NCI-H446 treated with DMSO at 0.1 percent for 48 hours (cell line): ENCODE measurements at regions not wholly inside any gene's neighbourhood (a gene's known extent, or its start where the extent isn't known, plus 50 kb on each side); places are given as distances from the start of the nearest gene placed in this dataset.
"Not testable (repeated sequence)": the region's sequence is repeated elsewhere in the genome, so short reads cannot be mapped to it uniquely, and the experiment has no call there.

Source experiments
- DNase-seq: peaks from one replicate; lab custom pipeline; 2025; lab: John Stamatoyannopoulos, UW

DNA sequence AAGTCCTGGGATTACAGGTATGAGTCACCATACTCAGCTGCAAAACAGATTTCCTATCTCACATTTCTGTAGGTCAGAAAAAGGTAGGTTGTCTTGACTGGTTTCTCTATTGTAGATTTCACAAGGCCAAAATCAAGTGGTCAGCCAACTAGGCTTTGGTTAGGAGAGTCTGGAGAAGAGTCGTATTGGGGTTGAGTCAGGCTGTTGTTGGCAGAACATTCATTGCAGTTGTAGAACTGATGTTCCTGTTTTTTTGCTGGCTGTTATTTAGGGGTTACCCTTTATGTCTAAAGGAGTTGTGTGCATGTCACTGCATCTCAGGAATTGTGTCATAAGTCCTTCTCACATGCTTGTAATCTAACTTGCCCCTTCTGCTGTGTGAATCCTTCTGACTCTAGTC lies 814.2 kb upstream of the GRAMD2B start:
- no peak for DNase-seq

DNA sequence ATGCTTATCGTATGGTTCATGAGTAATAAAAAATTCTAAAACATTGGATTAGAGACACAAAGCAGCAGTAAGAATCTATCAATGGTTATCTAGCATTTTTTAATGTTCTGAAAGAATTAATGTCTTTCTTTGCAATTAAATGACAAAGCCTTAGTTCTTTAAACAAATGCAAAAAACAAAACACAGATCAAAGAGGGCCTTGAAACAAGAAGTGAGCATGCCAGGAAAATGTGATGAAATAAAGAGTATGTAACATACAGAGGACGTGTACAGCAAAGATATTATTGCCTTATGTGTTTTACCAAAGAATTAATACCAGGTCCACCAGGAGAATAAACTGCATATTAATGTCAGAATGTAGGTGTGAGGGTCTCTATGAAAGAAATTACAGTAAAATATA lies 812.3 kb upstream of the GRAMD2B start:
- DNase-seq = no peak

DNA sequence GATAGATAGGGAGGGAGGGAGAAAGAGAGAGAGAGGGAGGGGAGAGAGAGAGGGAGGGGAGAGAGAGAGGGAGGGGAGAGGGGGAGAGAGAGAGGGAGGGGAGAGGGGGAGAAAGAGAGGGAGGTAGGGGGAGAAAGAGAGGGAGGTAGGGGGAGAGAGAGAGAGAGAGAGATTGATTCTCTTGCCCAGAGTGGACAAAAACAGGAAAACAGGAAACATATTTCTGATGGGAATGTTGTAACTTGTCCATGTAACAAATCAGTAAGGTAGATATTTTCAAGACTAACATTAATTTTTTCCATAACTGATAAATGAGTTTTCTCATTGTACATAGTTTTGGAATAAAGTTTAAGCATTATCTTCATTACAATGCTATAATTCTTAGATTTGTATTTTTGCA lies 811.7 kb upstream of the GRAMD2B start:
- no peak for DNase-seq

GRCh38 chr5:125612181-125612721 lies 811.0 kb upstream of the GRAMD2B start:
- DNase-seq = peak; percentile 69

GRCh38 chr5:125612776-125613175 lies 810.4 kb upstream of the GRAMD2B start:
- no peak for DNase-seq

GRCh38 chr5:125630237-125630636 lies 793.0 kb upstream of the GRAMD2B start:
- DNase-seq = no peak

DNA sequence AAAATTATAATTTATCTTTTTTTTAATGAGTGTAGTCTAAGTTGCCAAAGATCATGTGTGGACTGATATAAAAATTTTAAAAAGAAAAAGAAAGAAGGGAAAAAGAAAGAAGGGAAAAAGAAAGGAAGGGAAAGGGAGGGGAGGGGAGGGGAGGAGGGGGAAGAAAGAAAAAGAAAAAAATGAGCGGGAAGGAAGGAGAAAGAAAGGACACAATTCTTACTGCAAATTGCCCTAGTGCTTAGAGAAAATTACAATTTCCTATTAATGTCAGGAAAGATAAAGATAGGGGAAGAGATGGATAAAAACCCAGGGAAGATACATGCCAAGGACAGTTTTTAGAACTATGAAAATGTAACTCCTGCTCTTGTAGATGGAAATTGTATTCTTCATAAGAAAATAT lies 789.7 kb upstream of the GRAMD2B start:
- no peak for DNase-seq

GRCh38 chr5:125634216-125634835 lies 788.9 kb upstream of the GRAMD2B start:
- DNase-seq = no peak

DNA sequence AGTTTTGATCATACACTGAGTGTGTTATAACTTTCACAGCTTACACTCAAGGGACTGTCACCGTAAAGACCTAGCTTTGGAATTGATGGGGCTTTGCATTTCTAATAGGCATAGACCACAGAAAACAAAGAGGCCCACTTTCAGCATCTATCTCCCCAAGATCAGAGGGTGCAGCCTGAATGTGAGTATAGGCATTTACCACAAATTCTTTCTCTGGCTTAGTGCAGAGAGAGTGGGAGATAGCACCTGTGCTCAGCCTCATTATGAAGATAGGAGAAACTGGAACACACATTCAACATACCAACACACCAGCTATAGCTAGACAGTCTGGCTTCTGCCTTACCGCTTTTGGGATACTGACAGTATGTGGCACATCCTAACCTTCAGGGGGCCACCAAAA lies 783.4 kb upstream of the GRAMD2B start:
- DNase-seq = no peak

DNA sequence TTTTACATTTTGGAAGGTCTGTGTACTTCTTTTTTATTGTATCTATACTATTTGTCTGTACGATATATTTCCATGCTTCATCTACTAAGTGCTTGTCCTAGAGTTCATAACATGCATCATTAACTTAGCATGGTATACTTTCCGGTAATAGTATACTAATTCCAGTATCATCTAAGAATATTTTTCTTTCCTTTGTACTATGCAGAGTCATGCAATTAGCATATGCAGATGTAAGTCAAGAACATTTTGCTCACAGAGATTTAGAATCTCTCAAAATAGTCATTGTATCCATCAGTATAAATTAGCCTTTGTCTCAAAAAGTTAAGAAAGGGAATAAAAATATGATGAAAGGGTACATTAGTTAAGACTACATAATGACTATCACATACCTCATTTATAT lies 770.4 kb upstream of the GRAMD2B start:
- DNase-seq = no peak

DNA sequence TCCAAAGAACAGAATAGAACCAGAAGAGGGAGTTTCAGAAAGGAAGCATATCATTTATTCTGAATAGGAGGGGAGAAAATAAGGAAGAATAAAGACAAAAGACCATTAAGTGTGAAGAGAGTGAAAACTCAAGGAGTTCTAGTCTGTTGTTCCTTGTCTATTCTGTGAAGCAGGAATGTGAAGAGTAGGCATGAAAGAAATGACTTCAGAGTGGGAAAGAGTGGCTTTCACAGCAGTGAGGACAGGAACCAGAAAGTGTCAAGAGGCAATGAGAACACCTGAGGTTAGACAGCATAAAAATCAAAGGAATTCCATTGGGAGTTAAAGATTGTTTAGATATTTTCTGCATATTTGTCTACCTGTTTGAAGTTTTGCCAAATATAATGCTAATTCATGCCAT lies 768.8 kb upstream of the GRAMD2B start:
- no peak for DNase-seq

GRCh38 chr5:125655156-125655555 lies 768.1 kb upstream of the GRAMD2B start:
- no peak for DNase-seq

DNA sequence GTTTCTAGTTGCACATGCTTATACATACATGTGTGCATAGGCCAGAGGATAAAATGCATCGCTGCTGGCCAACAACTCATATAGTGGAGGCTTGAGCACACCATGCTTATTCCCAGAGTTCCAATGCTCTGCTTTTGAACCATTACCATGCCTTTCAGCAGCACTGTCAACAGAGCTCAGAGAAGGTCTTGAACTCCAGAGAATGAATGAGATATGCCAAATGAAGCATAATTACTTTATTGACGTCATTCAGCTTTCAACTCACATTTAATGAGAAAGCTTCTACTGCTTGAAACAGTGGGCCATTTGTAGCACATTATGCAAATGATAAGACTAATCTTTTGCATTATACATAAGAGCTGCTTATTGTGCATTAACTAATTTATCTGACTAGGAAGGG lies 765.3 kb upstream of the GRAMD2B start:
- DNase-seq = no peak

DNA sequence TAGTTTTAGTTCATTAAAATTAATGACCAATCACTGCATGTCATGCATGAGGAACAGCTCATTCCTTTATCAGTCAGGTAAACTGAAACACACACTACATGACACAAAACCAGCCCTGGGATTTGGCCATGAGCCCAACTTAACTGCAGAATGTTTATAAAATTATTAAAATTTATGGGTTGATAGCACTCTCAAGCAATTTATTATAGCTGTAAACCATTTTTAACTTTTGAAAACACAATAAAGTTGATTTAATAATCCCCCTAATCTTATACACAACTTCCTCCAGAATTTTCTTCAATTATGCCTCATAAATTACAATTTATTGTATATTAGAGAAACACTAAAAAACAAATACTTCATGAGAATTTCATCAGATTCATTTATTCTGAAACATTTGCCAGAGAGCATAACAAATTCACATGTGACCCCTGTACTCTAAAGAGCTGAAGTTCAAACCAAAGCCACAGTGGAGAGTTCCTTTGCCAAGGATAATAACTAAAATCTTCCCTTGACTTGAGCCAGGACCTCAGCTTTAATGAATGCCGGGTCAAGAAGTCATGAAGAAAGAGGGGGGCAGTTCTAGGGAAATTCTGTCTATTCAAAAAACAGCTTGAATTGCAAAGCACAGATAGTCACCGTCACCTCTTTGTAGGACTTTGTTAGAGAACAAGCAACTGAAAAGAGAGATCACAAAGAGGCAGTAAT lies 763.7 kb upstream of the GRAMD2B start:
- DNase-seq = no peak

DNA sequence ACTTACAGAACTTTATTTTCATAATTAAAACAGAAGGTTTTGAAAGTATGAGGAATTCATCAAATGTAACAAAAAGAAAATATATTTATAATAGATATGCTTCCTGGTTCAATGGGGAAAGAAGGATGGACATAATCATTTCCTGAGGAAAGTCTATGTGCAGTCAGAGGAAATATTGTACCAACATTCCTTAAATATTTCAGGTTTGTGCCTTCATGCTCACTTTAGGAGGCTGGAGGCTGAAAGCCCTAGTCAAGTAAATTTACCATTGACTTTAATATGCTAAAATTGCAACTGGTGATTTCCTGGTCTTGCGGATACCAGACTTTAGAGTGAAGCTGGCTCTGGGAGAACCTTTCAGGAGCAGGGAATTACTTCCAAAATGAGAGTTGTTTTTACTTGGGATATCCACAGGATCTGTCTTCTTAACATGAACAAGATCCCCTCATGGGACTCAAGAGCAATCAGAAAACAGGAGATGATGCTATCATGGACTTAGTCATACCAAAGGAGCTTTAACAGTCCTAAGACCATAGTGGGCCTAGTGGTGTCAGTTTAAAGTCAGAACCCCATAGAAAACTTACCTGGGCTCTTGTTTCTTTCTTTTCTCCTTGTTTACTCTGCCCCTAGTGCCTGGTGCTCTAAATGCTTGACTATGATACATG lies 762.8 kb upstream of the GRAMD2B start:
- no peak for DNase-seq

GRCh38 chr5:125661584-125661983 lies 761.6 kb upstream of the GRAMD2B start:
- DNase-seq = no peak

GRCh38 chr5:125668884-125669283 lies 754.3 kb upstream of the GRAMD2B start:
- no peak for DNase-seq

DNA sequence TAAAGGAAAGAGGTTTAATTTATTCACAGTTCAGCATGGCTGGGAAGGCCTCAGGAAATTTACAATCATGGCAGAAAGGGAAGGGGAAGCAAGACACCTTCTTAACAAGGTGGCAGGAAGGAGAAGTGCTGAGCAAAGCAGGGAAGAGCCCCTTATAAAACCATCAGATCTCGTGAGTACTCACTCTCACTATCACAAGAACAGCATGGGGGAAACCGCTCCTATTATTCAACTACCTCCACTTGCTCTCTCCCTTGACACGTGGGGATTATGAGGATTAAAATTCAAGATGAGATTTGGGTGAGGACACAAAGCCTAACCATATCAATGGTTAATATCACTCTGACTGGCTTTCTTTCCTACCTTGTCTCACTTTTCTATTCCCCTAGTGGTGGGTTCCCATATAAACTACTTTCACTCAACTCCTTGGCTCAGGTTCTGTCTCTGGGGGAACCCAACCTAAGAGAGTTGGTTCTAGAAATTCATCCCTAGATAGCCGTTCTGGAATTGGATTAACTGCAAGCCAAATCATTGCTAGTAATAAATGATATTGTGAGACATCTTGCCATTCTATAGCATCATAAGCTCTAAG lies 749.8 kb upstream of the GRAMD2B start:
- DNase-seq = no peak

DNA sequence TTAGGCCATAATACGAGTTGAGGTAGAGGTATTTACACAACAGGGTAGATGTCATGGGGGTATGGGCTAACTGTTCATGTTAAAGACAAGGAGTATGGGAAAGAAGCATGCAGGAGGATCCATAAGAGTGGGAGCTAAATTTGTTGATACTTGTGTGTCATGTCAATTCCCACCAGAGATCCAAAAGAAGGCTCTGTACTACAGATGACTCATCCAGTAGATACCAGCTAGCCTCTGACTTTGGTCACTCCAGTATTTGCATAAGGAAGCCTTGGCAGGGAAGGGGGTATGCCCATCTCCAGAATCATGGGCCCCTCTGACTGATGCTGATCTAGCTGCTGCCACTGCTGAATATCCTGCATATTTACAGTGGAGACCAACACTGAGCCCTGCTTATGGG lies 743.7 kb upstream of the GRAMD2B start:
- no peak for DNase-seq

- DNase-seq = no peak
These were observed 739.5 kb upstream of the GRAMD2B start for GRCh38 chr5:125683669-125684068.

DNA sequence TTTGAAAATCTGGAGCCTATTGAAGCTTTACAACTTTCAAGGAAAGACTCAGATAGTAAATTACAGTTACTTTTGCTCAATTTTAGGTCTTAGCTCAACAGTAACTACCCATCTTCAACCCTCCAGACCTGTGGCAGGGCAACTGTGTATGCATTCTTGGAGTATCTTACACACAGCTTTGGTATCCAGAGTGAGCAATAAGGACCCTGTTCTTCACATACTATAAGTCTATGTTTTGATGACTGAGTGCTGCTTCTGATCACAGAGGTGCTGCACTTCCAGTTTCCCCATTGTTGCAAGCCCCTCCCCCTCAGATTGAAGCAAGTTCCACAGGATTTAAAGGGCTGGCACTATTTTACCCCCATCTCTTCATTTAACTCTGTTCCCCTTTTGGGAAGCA lies 737.4 kb upstream of the GRAMD2B start:
- no peak for DNase-seq

DNA sequence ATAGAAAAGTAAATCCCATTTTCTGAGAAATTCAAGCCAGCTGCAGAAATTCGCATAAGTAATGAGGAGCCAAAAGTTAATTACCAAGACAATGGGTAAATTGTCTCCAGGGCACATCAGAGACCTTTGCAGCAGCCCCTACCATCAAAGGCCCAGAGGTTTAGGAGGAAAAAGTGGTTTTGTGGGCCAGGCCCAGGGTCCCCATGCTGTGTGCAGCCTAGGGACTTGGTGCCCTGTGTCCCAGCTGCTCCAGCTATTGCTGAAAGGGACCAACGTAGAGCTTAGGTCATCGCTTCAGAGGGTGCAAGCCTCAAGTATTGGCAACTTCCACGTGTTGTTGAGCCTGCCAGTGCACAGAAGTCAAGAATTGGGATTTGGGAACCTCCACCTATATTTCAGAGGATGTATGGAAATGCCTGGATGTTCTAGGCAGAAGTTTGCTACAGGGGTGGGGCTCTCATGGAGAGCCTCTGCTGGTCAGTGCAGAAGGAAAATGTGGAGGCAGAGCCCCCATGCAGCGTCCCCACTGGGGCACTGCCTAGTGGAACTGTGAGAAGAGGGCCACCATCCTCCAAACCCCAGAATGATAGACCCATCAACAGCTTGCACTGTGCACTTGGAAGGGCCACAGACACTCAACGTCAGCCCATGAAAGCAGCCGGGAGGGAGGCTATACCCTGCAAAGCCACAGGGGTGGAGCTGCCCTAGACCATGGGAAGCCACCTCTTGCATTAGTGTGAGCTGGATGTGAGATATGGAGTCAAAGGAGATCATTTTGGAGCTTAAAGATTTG lies 731.3 kb upstream of the GRAMD2B start:
- DNase-seq = not testable (repeated sequence)
